HepG2 (cell line): ENCODE measurements at regions not wholly inside any gene's neighbourhood (a gene's known extent, or its start where the extent isn't known, plus 50 kb on each side); places are given as distances from the start of the nearest gene placed in this dataset.

ENCODE experiments used
- ATAC-seq: fragments of 200-7000 bp; cut with Tn5 transposase; 3 replicates; pipeline ENCODE4 v1.9.1; 2020; ENCODE audit warnings: mild to moderate bottlenecking, moderate library complexity
- BruUV-seq: library from RNA; stranded (reverse); fragments of 400-500 nt; replicated peaks from 2 replicates; lab custom pipeline; 2021; lab: Mats Ljungman, UMichigan
- CTCF ChIA-PET: fragments of 300-600 bp; formaldehyde crosslinking; extraction: SDS; loops from one replicate; lab custom pipeline; 2021; ENCODE audit warnings: low total read pairs, inconsistent platforms, low intra/inter-chr PET ratio; lab: Yijun Ruan, JAX
- POLR2A ChIA-PET: fragments of 350-600 bp; sonication (Branson Sonifier 250); formaldehyde crosslinking; loops from one replicate; lab custom pipeline; 2020; ENCODE audit warnings: antibody characterized with exemption, inconsistent platforms; lab: Yijun Ruan, JAX
- DNase-seq: peaks from one replicate; pipeline ENCODE4 v3.0.0-alpha.2; 2015; ENCODE audit warnings: low spot score
- FAIRE-seq: peaks from 3 replicates; lab custom pipeline; 2011; peaks lifted over from hg19 to GRCh38; lab: Jason Lieb, UNC
- H2AFZ ChIP-seq: one replicate; pipeline ENCODE4 v1.6.1; 2011; ENCODE audit warnings: low read length, inconsistent platforms
- H3K27ac ChIP-seq: fragments of 300-600 bp; 3 replicates; pipeline ENCODE4 v1.8.0; 2011; ENCODE audit warnings: mixed run types, mild to moderate bottlenecking, mixed read lengths, low read length, inconsistent platforms; ENCODE audit not compliant: insufficient read depth; ENCODE audit errors: extremely low read length
- H3K27me3 ChIP-seq, 2 experiments: fragments of 200-600 bp in 1 of 2; 2 replicates in 1 of 2; 3 replicates in 1 of 2; pipeline versions ENCODE4 v1.6.0 to v1.8.0; 2011; ENCODE audit warnings: low read length in 2 of 2, mild to moderate bottlenecking in 2 of 2, moderate library complexity in 2 of 2, inconsistent platforms in 1 of 2; ENCODE audit not compliant: insufficient read depth in 2 of 2, control insufficient read depth in 1 of 2
- H3K36me3 ChIP-seq, 2 experiments: fragments of 200-600 bp in 1 of 2; replicated peaks in 1 of 2; 2 replicates in 1 of 2; 3 replicates in 1 of 2; pipeline versions ENCODE4 v1.5.1 to v1.8.0; 2011; ENCODE audit warnings: low read length in 2 of 2, inconsistent platforms in 1 of 2; ENCODE audit not compliant: insufficient read depth in 2 of 2, control insufficient read depth in 1 of 2
- H3K4me1 ChIP-seq: 2 replicates; pipeline ENCODE4 v1.5.1; 2012; ENCODE audit warnings: low read length, inconsistent platforms; ENCODE audit not compliant: insufficient read depth
- H3K4me2 ChIP-seq: 2 replicates; pipeline ENCODE4 v1.6.0; 2011; ENCODE audit warnings: low read depth, low read length, inconsistent platforms
- H3K4me3 ChIP-seq, 3 experiments: fragments of 200-600 bp in 1 of 3; sonication (generic), shearing (Covaris generic) in 1 of 3; replicated peaks in 1 of 3; 2 replicates each; pipeline ENCODE4 v1.5.1; 2011 to 2016; ENCODE audit warnings: low read length in 3 of 3, inconsistent platforms in 2 of 3, low read depth in 2 of 3, mild to moderate bottlenecking in 2 of 3, control low read depth in 1 of 3, mixed read lengths in 1 of 3; ENCODE audit not compliant: insufficient read depth in 1 of 3
- H3K79me2 ChIP-seq: one replicate; pipeline ENCODE4 v1.6.1; 2011; ENCODE audit warnings: low read length, inconsistent platforms; ENCODE audit not compliant: insufficient read depth
- H3K9ac ChIP-seq: 2 replicates; pipeline ENCODE4 v1.6.0; 2011; ENCODE audit warnings: mild to moderate bottlenecking, low read depth, low read length, inconsistent platforms; ENCODE audit not compliant: insufficient read depth
- H3K9me3 ChIP-seq: 2 replicates; pipeline ENCODE4 v1.5.1; 2012; ENCODE audit warnings: mild to moderate bottlenecking, low read length
- H4K20me1 ChIP-seq: 2 replicates; pipeline ENCODE4 v1.6.0; 2011; ENCODE audit warnings: inconsistent platforms, mild to moderate bottlenecking, low read length, moderate library complexity; ENCODE audit not compliant: insufficient read depth
- DDIT3 ChIP-seq: sonication (generic); formaldehyde crosslinking; IDR thresholded peaks from 2 replicates; pipeline ENCODE4 v1.4.0; 2020; ENCODE audit warnings: mild to moderate bottlenecking, missing genetic modification reagents
- FOXP1 ChIP-seq, 2 experiments: fragments of 450-650 bp in 1 of 2; IDR thresholded peaks; 2 replicates each; pipeline ENCODE4 v1.6.1; 2017 to 2018; ENCODE audit warnings: antibody characterized with exemption in 1 of 2
- GATAD1 ChIP-seq: IDR thresholded peaks from 2 replicates; pipeline ENCODE4 v1.6.1; 2016; ENCODE audit warnings: missing genetic modification reagents, missing compliant biosample characterization
- HOXA3 ChIP-seq: sonication (generic); formaldehyde crosslinking; IDR thresholded peaks from 2 replicates; pipeline ENCODE4 v1.5.0; 2020; ENCODE audit warnings: missing genetic modification reagents
- KMT2A ChIP-seq: sonication (generic); formaldehyde crosslinking; IDR thresholded peaks from 2 replicates; pipeline ENCODE4 v1.4.0; 2020; ENCODE audit warnings: missing genetic modification reagents
- MEIS2 ChIP-seq: sonication (generic); formaldehyde crosslinking; IDR thresholded peaks from 2 replicates; pipeline ENCODE4 v1.9.0; 2021; ENCODE audit warnings: mild to moderate bottlenecking, missing genetic modification reagents
- MLXIP ChIP-seq: sonication (generic); formaldehyde crosslinking; IDR thresholded peaks from 2 replicates; pipeline ENCODE4 v1.9.0; 2021; ENCODE audit warnings: missing genetic modification reagents, borderline replicate concordance
- MZF1 ChIP-seq: sonication (generic); formaldehyde crosslinking; IDR thresholded peaks from 2 replicates; pipeline ENCODE4 v1.8.1; 2023; ENCODE audit warnings: mild to moderate bottlenecking, missing genetic modification reagents, borderline replicate concordance
- NFE2L2 ChIP-seq: fragments of 150-350 bp; IDR thresholded peaks from 2 replicates; pipeline ENCODE4 v1.6.1; 2014; ENCODE audit warnings: low read length
- PAF1 ChIP-seq: IDR thresholded peaks from 2 replicates; pipeline ENCODE4 v1.6.1; 2016; ENCODE audit warnings: missing genetic modification reagents, missing compliant biosample characterization
- RORA ChIP-seq: sonication (generic); formaldehyde crosslinking; IDR thresholded peaks from 2 replicates; pipeline ENCODE4 v1.5.0; 2020; ENCODE audit warnings: mild to moderate bottlenecking, missing genetic modification reagents, moderate library complexity
- UBTF ChIP-seq: sonication (generic); formaldehyde crosslinking; IDR thresholded peaks from 2 replicates; pipeline ENCODE4 v1.4.0; 2020; ENCODE audit warnings: mild to moderate bottlenecking, missing genetic modification reagents
- ZBTB20 ChIP-seq: sonication (generic); formaldehyde crosslinking; IDR thresholded peaks from 2 replicates; pipeline ENCODE4 v1.8.1; 2023; ENCODE audit warnings: missing genetic modification reagents, low read depth, mild to moderate bottlenecking, borderline replicate concordance
- ZNF280B ChIP-seq: sonication (generic); formaldehyde crosslinking; IDR thresholded peaks from 2 replicates; pipeline ENCODE4 v1.5.0; 2020; ENCODE audit warnings: missing genetic modification reagents, mild to moderate bottlenecking, borderline replicate concordance
- ZNF607 ChIP-seq: sonication (generic); formaldehyde crosslinking; IDR thresholded peaks from 2 replicates; pipeline ENCODE4 v1.5.1; 2020; ENCODE audit warnings: missing genetic modification reagents, mild to moderate bottlenecking, borderline replicate concordance
- ZNF704 ChIP-seq: sonication (generic); formaldehyde crosslinking; IDR thresholded peaks from 2 replicates; pipeline ENCODE4 v1.8.1; 2023; ENCODE audit warnings: mild to moderate bottlenecking, inconsistent platforms, moderate library complexity, missing genetic modification reagents, borderline replicate concordance
- ZNF780A ChIP-seq: sonication (generic); formaldehyde crosslinking; IDR thresholded peaks from 2 replicates; pipeline ENCODE4 v1.8.0; 2022; ENCODE audit warnings: mild to moderate bottlenecking, missing genetic modification reagents, moderate library complexity
- WGBS: methylation state at CpG from one replicate; pipeline ENCODE4 v1.1.6; 2017; ENCODE audit warnings: low lambda C conversion rate; 5-methylcytosine and 5-hydroxymethylcytosine counted together
- in situ Hi-C: cut with HindIII; loops from 2 replicates; pipeline ENCODE4 v1.10.0; 2017; ENCODE audit warnings: low pct_unique_long_range_greater_than_20kb; ENCODE audit not compliant: extremely low pct_ligation_motif_present
- intact Hi-C: fragments of 100-400 bp; cut with micrococcal nuclease; formaldehyde crosslinking; loops from one replicate; pipeline ENCODE4 v1.10.0; 2022; ENCODE audit not compliant: unreplicated experiment

- BruUV-seq: no TSS peak
- no peaks in the 10 kb centered on the region for H3K4me1 ChIP-seq
- TF ChIP-seq FOXP1 (IDR thresholded peaks at IDR 0.05) (no peak), FOXP1 (CRISPR knock-in tag; IDR thresholded peaks at IDR 0.05) (no peak), RORA (CRISPR knock-in tag) (no peak), ZNF607 (CRISPR knock-in tag) (no peak), HOXA3 (CRISPR knock-in tag) (no peak), ZNF704 (no peak), ZBTB20 (CRISPR knock-in tag) (no peak), ZNF780A (CRISPR knock-in tag) (no peak), ZNF280B (no peak), GATAD1 (CRISPR knock-in tag) (no peak), MEIS2 (no peak), MLXIP (no peak), NFE2L2 (no peak), UBTF (CRISPR knock-in tag) (no peak), MZF1 (CRISPR knock-in tag) (no peak), PAF1 (CRISPR knock-in tag) (no peak), DDIT3 (CRISPR knock-in tag) (no peak), KMT2A (CRISPR knock-in tag) (no peak)
- TF ChIP-seq, all 625 proteins: peak for 0
- FAIRE-seq: no peak
- in situ Hi-C loops (no loop called here), intact Hi-C loops (no loop called here)
- no peak for ATAC-seq
- ChIA-PET POLR2A (no interaction called here), CTCF (no interaction called here)
- Histone ChIP-seq H3K9ac (no peak overlapping the region), H3K79me2 (no peaks in the 10 kb centered on the region), H3K27me3 (no peaks in the 10 kb centered on the region), H3K4me2 (no peak overlapping the region), H3K9me3 (no peaks in the 10 kb centered on the region), H4K20me1 (no peaks in the 10 kb centered on the region), H3K36me3 (no peaks in the 10 kb centered on the region), H3K27ac (no peak overlapping the region), H3K4me3 (no peak overlapping the region), H2AFZ (no peak overlapping the region)
- WGBS: 29% methylated on average over 4 of the region's 4 CpGs
- no peak for DNase-seq
Measured at GRCh38 chr5:105688227-105688792, 1982.4 kb downstream of the EFNA5 start.
